Loucy (cell line): ENCODE measurements at regions not wholly inside any gene's neighbourhood (a gene's known extent, or its start where the extent isn't known, plus 50 kb on each side); places are given as distances from the start of the nearest gene placed in this dataset.

ENCODE experiments used
- H2AFZ ChIP-seq: fragments of 200-600 bp; sonication (generic); 2 replicates; pipeline ENCODE4 v1.6.0; 2016; ENCODE audit warnings: antibody characterized with exemption, mild to moderate bottlenecking, low read length, moderate library complexity
- H3F3A ChIP-seq: fragments of 200-600 bp; 2 replicates; pipeline ENCODE4 v1.6.0; 2016; ENCODE audit warnings: antibody characterized with exemption, low read depth, mild to moderate bottlenecking
- H3K27me3 ChIP-seq: fragments of 200-600 bp; sonication (generic); 2 replicates; pipeline ENCODE4 v1.6.1; 2014; ENCODE audit warnings: low read length, mild to moderate bottlenecking; ENCODE audit not compliant: insufficient read depth, poor library complexity, severe bottlenecking
- H3K36me3 ChIP-seq: fragments of 200-600 bp; sonication (generic); 2 replicates; pipeline ENCODE4 v1.6.1; 2016; ENCODE audit warnings: low read length; ENCODE audit not compliant: insufficient read depth
- H3K4me1 ChIP-seq: fragments of 200-600 bp; sonication (generic); 2 replicates; pipeline ENCODE4 v1.5.1; 2014; ENCODE audit warnings: low read length, mild to moderate bottlenecking; ENCODE audit not compliant: insufficient read depth, poor library complexity, severe bottlenecking
- H3K4me2 ChIP-seq: fragments of 200-600 bp; sonication (generic); 2 replicates; pipeline ENCODE4 v1.6.0; 2014; ENCODE audit warnings: antibody characterized with exemption, low read length, low read depth, mild to moderate bottlenecking; ENCODE audit not compliant: poor library complexity, severe bottlenecking
- H3K4me3 ChIP-seq: fragments of 200-600 bp; sonication (generic); 2 replicates; pipeline ENCODE4 v1.5.1; 2014; ENCODE audit warnings: low read length, mild to moderate bottlenecking, mixed read lengths; ENCODE audit not compliant: poor library complexity, severe bottlenecking
- H3K79me2 ChIP-seq: fragments of 200-600 bp; sonication (generic); 2 replicates; pipeline ENCODE4 v1.6.1; 2014; ENCODE audit warnings: low read length; ENCODE audit not compliant: insufficient read depth
- H3K9ac ChIP-seq: fragments of 200-600 bp; sonication (generic); 2 replicates; pipeline ENCODE4 v1.6.0; 2014; ENCODE audit warnings: mild to moderate bottlenecking, low read depth, low read length, moderate library complexity; ENCODE audit not compliant: poor library complexity, severe bottlenecking
- H3K9me2 ChIP-seq: fragments of 200-600 bp; sonication (generic); replicated peaks from 2 replicates; pipeline ENCODE4 v1.6.1; 2016; ENCODE audit warnings: low read depth, low read length, mixed read lengths
- H3K9me3 ChIP-seq: fragments of 200-600 bp; sonication (generic); 2 replicates; pipeline ENCODE4 v1.6.1; 2014; ENCODE audit warnings: mild to moderate bottlenecking, antibody characterized with exemption, low read length, low read depth; ENCODE audit not compliant: insufficient read depth
- H4K20me1 ChIP-seq: fragments of 200-600 bp; sonication (generic); 2 replicates; pipeline ENCODE4 v1.6.0; 2014; ENCODE audit warnings: antibody characterized with exemption, low read length, mild to moderate bottlenecking; ENCODE audit not compliant: insufficient read depth, poor library complexity, severe bottlenecking
- CTCF ChIP-seq: fragments of 200-600 bp; sonication (generic); conservative IDR thresholded peaks from 2 replicates; pipeline ENCODE4 v1.5.1; 2014; ENCODE audit warnings: mild to moderate bottlenecking, antibody characterized with exemption, low read length
- EZH2phosphoT487 ChIP-seq: fragments of 200-600 bp; IDR thresholded peaks from 2 replicates; pipeline ENCODE4 v1.6.1; 2018; ENCODE audit warnings: antibody characterized with exemption, mild to moderate bottlenecking, moderate library complexity, borderline replicate concordance

- Histone ChIP-seq H3K4me2 (no peak overlapping the region), H3K36me3 (no peaks in the 10 kb centered on the region), H3K9me2 (no peaks in the 10 kb centered on the region), H3K9ac (no peak overlapping the region), H3K9me3 (no peaks in the 10 kb centered on the region), H3K79me2 (no peaks in the 10 kb centered on the region), H3F3A (no peaks in the 10 kb centered on the region), H4K20me1 (no peaks in the 10 kb centered on the region), H3K4me3 (no peak overlapping the region), H3K27me3 (no peaks in the 10 kb centered on the region), H3K4me1 (no peaks in the 10 kb centered on the region), H2AFZ (no peak overlapping the region)
- no peak for TF ChIP-seq EZH2phosphoT487
- TF ChIP-seq CTCF: no peak
Observed at GRCh38 chr5:63323926-63324325, 638.3 kb downstream of the HTR1A start.

- H2AFZ ChIP-seq: no peak overlapping the region
- H3K4me1 ChIP-seq: no peaks in the 10 kb centered on the region
- H3K9ac ChIP-seq: no peak overlapping the region
- no peaks in the 10 kb centered on the region for H3K79me2 ChIP-seq
- H4K20me1 ChIP-seq: no peaks in the 10 kb centered on the region
- no peaks in the 10 kb centered on the region for H3K27me3 ChIP-seq
- no peaks in the 10 kb centered on the region for H3K9me3 ChIP-seq
- no peaks in the 10 kb centered on the region for H3F3A ChIP-seq
- no peak overlapping the region for H3K4me2 ChIP-seq
- TF ChIP-seq CTCF: no peak
- H3K36me3 ChIP-seq: no peaks in the 10 kb centered on the region
- no peaks in the 10 kb centered on the region for H3K9me2 ChIP-seq
- H3K4me3 ChIP-seq: no peak overlapping the region
Observed at GRCh38 chr5:63314551-63314950, 647.7 kb downstream of the HTR1A start.

GRCh38 chr5:63310644-63311043, 651.6 kb downstream of the HTR1A start:
- H3K36me3 ChIP-seq: no peaks in the 10 kb centered on the region
- no peaks in the 10 kb centered on the region for H4K20me1 ChIP-seq
- no peak overlapping the region for H3K4me3 ChIP-seq
- H3K9me3 ChIP-seq: no peaks in the 10 kb centered on the region
- no peaks in the 10 kb centered on the region for H3K4me1 ChIP-seq
- TF ChIP-seq EZH2phosphoT487 (no peak), CTCF (no peak)
- no peak overlapping the region for H3K9ac ChIP-seq
- H2AFZ ChIP-seq: no peak overlapping the region
- H3K27me3 ChIP-seq: no peaks in the 10 kb centered on the region
- no peaks in the 10 kb centered on the region for H3F3A ChIP-seq
- no peak overlapping the region for H3K4me2 ChIP-seq
- H3K9me2 ChIP-seq: no peaks in the 10 kb centered on the region
- no peaks in the 10 kb centered on the region for H3K79me2 ChIP-seq
